ENCODE measurements at regions not wholly inside any gene's neighbourhood (a gene's known extent, or its start where the extent isn't known, plus 50 kb on each side); places are given as distances from the start of the nearest gene placed in this dataset.
"Not testable (repeated sequence)": the region's sequence is repeated elsewhere in the genome, so short reads cannot be mapped to it uniquely, and the experiment has no call there.

DNA sequence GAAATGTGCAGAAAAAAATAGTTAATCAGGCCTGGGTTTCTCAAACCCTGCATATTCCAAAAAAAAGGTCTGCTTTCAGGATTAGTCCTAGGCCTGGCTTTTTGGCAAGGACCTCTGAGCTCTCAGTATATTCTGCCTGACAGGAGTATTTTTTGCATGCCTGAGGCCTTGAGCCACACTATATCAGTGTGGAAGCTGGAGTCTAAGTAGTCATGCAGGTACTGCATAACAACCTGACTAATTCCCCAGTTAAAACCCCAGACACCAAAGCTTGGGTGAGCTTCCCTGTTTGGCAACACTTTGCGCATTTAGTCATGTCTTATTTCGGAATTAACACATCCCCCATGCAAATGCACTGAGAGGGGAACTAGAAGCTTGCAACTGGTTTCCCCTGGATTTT, 359.5 kb downstream of the CETN3 start:
- Histone ChIP-seq H3K9me3 (replicated peaks; ENCODE audit: low read length) (no peaks in the 10 kb centered on the region), H3K27me3 (ENCODE audit: control insufficient read depth, insufficient read depth, low read length) (no peaks in the 10 kb centered on the region), H3K9ac (ENCODE audit: low read depth, low read length) (no peak overlapping the region), H3K4me1 (ENCODE audit: control insufficient read depth, insufficient read depth, low read length) (peaks cover 10% of the 10 kb centered on the region), H3K4me3 (ENCODE audit: low read length) (no peak overlapping the region), H3K36me3 (ENCODE audit: insufficient read depth, low read length) (no peaks in the 10 kb centered on the region), H3K4me2 (ENCODE audit: low read length) (no peak overlapping the region)

GRCh38 chr5:90047113-90047512, 362.4 kb downstream of the CETN3 start:
- Histone ChIP-seq H3K4me1 (ENCODE audit: control insufficient read depth, insufficient read depth, low read length) (no peaks in the 10 kb centered on the region), H3K27me3 (ENCODE audit: control insufficient read depth, insufficient read depth, low read length) (no peaks in the 10 kb centered on the region), H3K9ac (ENCODE audit: low read depth, low read length) (no peak overlapping the region), H3K36me3 (ENCODE audit: insufficient read depth, low read length) (no peaks in the 10 kb centered on the region), H3K4me3 (ENCODE audit: low read length) (no peak overlapping the region), H3K9me3 (replicated peaks; ENCODE audit: low read length) (no peaks in the 10 kb centered on the region), H3K4me2 (ENCODE audit: low read length) (no peak overlapping the region)

- not testable (repeated sequence) for H3K4me3 ChIP-seq (ENCODE audit: low read length); H3K4me2 ChIP-seq (ENCODE audit: low read length); H3K4me1 ChIP-seq (ENCODE audit: control insufficient read depth, insufficient read depth, low read length); H3K27me3 ChIP-seq (ENCODE audit: control insufficient read depth, insufficient read depth, low read length); H3K36me3 ChIP-seq (ENCODE audit: insufficient read depth, low read length); H3K9me3 ChIP-seq (replicated peaks; ENCODE audit: low read length); H3K9ac ChIP-seq (ENCODE audit: low read depth, low read length)
Measured at GRCh38 chr5:90040082-90040481, 369.5 kb downstream of the CETN3 start.

DNA sequence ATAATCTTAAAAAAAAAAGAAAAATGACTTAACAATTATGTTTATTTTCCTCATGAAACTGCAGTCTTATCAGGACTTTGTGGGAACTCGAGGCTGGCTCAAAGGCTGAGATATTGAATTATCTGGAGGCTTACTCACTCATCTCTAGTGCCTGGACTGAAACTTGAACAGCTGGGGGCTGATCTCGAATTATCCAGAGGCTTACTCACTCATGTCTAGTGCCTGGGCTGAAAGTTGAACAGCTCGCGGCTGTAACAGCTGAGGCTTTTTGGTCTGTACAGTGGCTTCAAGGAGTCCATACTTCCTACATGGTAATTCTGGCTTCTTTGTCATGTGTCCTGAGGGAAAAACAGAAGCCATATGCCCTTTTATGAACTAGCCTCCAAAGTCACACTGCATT, 371.9 kb downstream of the CETN3 start:
- Histone ChIP-seq H3K27me3 (ENCODE audit: control insufficient read depth, insufficient read depth, low read length) (no peaks in the 10 kb centered on the region), H3K4me1 (ENCODE audit: control insufficient read depth, insufficient read depth, low read length) (peaks cover 3% of the 10 kb centered on the region), H3K36me3 (ENCODE audit: insufficient read depth, low read length) (no peaks in the 10 kb centered on the region), H3K9ac (ENCODE audit: low read depth, low read length) (no peak overlapping the region), H3K4me2 (ENCODE audit: low read length) (no peak overlapping the region), H3K4me3 (ENCODE audit: low read length) (no peak overlapping the region), H3K9me3 (replicated peaks; ENCODE audit: low read length) (no peaks in the 10 kb centered on the region)

GRCh38 chr5:90022711-90023053, 386.9 kb downstream of the CETN3 start:
- Histone ChIP-seq H3K27me3 (ENCODE audit: control insufficient read depth, insufficient read depth, low read length) (no peaks in the 10 kb centered on the region), H3K9ac (ENCODE audit: low read depth, low read length) (no peak overlapping the region), H3K4me2 (ENCODE audit: low read length) (no peak overlapping the region), H3K4me1 (ENCODE audit: control insufficient read depth, insufficient read depth, low read length) (peaks cover 4% of the 10 kb centered on the region), H3K36me3 (ENCODE audit: insufficient read depth, low read length) (no peaks in the 10 kb centered on the region), H3K4me3 (ENCODE audit: low read length) (no peak overlapping the region), H3K9me3 (replicated peaks; ENCODE audit: low read length) (no peaks in the 10 kb centered on the region)

DNA sequence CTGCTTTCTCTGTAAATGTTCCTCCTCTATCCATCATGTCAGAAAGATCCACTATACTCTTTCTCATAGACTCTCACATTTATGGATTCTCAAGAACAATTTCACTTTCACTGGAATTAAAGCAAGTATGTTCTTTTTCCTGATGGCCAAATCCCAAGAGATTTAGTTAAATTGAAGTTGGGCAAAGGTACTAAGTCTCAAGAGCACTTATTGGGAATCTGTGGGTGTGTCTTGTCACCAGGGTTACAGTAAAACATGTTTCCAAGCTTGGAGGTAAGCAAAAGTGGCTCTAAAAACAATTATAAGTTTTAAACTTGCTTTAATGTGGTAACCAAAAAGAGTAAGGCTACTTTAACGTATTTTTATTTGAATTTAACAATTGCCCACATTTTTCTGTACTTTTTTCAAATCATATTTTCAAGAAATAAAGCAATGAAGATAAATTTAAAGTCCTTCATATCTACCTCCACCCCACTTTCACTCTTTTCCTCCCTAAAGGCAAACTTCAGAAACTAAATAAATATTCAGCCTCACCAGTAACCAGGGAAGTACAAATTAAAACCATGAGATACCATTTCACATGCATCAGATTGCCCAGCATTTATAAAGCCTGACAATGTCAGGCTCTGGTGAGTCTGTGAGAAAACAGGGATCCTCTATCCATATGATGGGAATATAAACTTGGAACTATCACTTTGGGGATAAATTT, 387.4 kb downstream of the CETN3 start:
- H3K4me3 ChIP-seq (ENCODE audit: low read length), result no peak overlapping the region
- H3K9ac ChIP-seq (ENCODE audit: low read depth, low read length), result peak overlapping the region; percentile 81
- no peak overlapping the region for H3K4me2 ChIP-seq (ENCODE audit: low read length)
- no peaks in the 10 kb centered on the region for H3K9me3 ChIP-seq (replicated peaks; ENCODE audit: low read length)
- peaks cover 4% of the 10 kb centered on the region for H3K4me1 ChIP-seq (ENCODE audit: control insufficient read depth, insufficient read depth, low read length)
- no peaks in the 10 kb centered on the region for H3K27me3 ChIP-seq (ENCODE audit: control insufficient read depth, insufficient read depth, low read length)
- H3K36me3 ChIP-seq (ENCODE audit: insufficient read depth, low read length), result no peaks in the 10 kb centered on the region

- Histone ChIP-seq H3K4me1 (ENCODE audit: control insufficient read depth, insufficient read depth, low read length) (peaks cover 4% of the 10 kb centered on the region), H3K9me3 (replicated peaks; ENCODE audit: low read length) (no peaks in the 10 kb centered on the region), H3K4me3 (ENCODE audit: low read length) (peak overlapping the region; percentile 58), H3K9ac (ENCODE audit: low read depth, low read length) (peak overlapping the region; percentile 81), H3K36me3 (ENCODE audit: insufficient read depth, low read length) (no peaks in the 10 kb centered on the region), H3K27me3 (ENCODE audit: control insufficient read depth, insufficient read depth, low read length) (no peaks in the 10 kb centered on the region), H3K4me2 (ENCODE audit: low read length) (peak overlapping the region; percentile 73)
Measured at GRCh38 chr5:90020575-90021538, 388.7 kb downstream of the CETN3 start.

DNA sequence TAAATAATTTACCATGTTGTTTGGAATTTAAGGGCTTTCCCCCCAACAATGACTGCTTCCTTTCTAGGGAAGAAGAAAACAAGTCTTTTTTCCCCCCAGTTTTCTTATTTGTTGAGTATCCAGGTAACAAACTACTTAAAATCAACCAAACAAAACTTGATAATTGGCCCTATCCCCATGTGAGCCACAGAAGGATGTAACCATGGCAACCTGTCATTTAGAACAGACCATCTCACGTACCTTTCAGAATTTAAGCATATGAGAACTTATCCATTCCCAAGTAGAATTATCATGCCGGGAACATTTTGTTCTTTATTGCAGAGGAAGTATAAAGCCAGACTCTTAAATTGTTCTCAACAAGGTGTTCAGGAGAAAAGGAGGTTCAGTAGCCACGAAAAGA, 392.3 kb downstream of the CETN3 start:
- Histone ChIP-seq H3K27me3 (ENCODE audit: control insufficient read depth, insufficient read depth, low read length) (no peaks in the 10 kb centered on the region), H3K9ac (ENCODE audit: low read depth, low read length) (no peak overlapping the region), H3K4me1 (ENCODE audit: control insufficient read depth, insufficient read depth, low read length) (peaks cover 12% of the 10 kb centered on the region), H3K4me2 (ENCODE audit: low read length) (no peak overlapping the region), H3K9me3 (replicated peaks; ENCODE audit: low read length) (no peaks in the 10 kb centered on the region), H3K36me3 (ENCODE audit: insufficient read depth, low read length) (no peaks in the 10 kb centered on the region), H3K4me3 (ENCODE audit: low read length) (no peak overlapping the region)

DNA sequence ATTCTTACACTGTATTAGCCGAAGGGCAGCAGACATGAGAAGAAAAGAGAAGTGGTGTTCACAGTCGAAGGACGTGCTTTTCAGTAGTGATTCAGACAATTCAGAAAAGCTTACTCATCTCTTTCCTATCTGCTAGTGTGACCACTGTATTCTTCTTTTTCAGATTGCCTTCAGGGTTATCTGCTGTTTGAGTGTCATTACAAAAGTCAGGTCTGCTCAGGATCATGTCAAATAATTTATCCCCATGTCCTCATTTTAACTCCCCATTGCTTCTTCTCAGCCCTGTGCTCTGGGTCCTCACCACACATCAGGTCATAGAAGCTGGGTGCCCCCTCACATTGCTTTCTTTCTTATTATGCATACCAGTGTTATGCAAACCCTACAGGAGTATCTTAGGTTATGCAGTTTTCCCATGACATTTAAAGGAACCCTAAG, 394.0 kb downstream of the CETN3 start:
- H3K4me1 ChIP-seq (ENCODE audit: control insufficient read depth, insufficient read depth, low read length), result peaks cover 11% of the 10 kb centered on the region
- H3K4me2 ChIP-seq (ENCODE audit: low read length), result no peak overlapping the region
- H3K36me3 ChIP-seq (ENCODE audit: insufficient read depth, low read length), result no peaks in the 10 kb centered on the region
- no peak overlapping the region for H3K9ac ChIP-seq (ENCODE audit: low read depth, low read length)
- H3K9me3 ChIP-seq (replicated peaks; ENCODE audit: low read length), result no peaks in the 10 kb centered on the region
- H3K4me3 ChIP-seq (ENCODE audit: low read length), result no peak overlapping the region
- H3K27me3 ChIP-seq (ENCODE audit: control insufficient read depth, insufficient read depth, low read length), result no peaks in the 10 kb centered on the region

GRCh38 chr5:90014420-90014819, 395.1 kb downstream of the CETN3 start:
- H3K4me3 ChIP-seq (ENCODE audit: low read length), result no peak overlapping the region
- no peak overlapping the region for H3K4me2 ChIP-seq (ENCODE audit: low read length)
- H3K27me3 ChIP-seq (ENCODE audit: control insufficient read depth, insufficient read depth, low read length), result no peaks in the 10 kb centered on the region
- no peak overlapping the region for H3K9ac ChIP-seq (ENCODE audit: low read depth, low read length)
- H3K36me3 ChIP-seq (ENCODE audit: insufficient read depth, low read length), result no peaks in the 10 kb centered on the region
- H3K4me1 ChIP-seq (ENCODE audit: control insufficient read depth, insufficient read depth, low read length), result peaks cover 8% of the 10 kb centered on the region
- H3K9me3 ChIP-seq (replicated peaks; ENCODE audit: low read length), result no peaks in the 10 kb centered on the region

DNA sequence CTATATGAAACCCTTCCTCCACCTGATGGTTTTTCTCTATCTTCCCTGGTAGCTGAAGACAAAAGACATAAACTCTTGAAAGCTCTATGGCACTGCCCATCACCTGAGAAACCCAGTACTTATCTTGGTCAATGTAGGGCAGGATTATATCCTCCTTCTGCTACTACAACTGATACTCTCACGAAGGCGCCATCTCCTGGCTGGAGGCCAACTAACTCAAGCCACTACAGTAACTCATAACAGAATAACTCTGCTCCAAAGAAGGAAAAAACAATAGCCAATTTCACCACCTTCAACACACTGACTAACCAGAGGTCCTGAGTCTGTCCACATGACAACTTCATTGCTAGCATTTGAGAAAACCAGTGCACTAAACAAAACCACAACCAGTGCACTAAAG, 409.2 kb downstream of the CETN3 start:
- Histone ChIP-seq H3K9ac (ENCODE audit: low read depth, low read length) (no peak overlapping the region), H3K4me1 (ENCODE audit: control insufficient read depth, insufficient read depth, low read length) (no peaks in the 10 kb centered on the region), H3K4me3 (ENCODE audit: low read length) (no peak overlapping the region), H3K9me3 (replicated peaks; ENCODE audit: low read length) (no peaks in the 10 kb centered on the region), H3K36me3 (ENCODE audit: insufficient read depth, low read length) (no peaks in the 10 kb centered on the region), H3K27me3 (ENCODE audit: control insufficient read depth, insufficient read depth, low read length) (no peaks in the 10 kb centered on the region), H3K4me2 (ENCODE audit: low read length) (no peak overlapping the region)
